Stimulated activated CD4-positive, alpha-beta T cell treated with anti-CD3 and anti-CD28 coated beads, Interleukin-12 subunit alpha, Interleukin-12 subunit beta, amount 100 ng/mL, for 48 hours (primary cell): ENCODE measurements at regions not wholly inside any gene's neighbourhood (a gene's known extent, or its start where the extent isn't known, plus 50 kb on each side); places are given as distances from the start of the nearest gene placed in this dataset.
"Not testable (repeated sequence)": the region's sequence is repeated elsewhere in the genome, so short reads cannot be mapped to it uniquely, and the experiment has no call there.

Source experiments
- DNase-seq, 3 donors: peaks; one replicate each; pipeline ENCODE4 v3.0.0-alpha.2; 2020; ENCODE audit warnings: low read depth in 2 of 3, low spot score in 1 of 3

GRCh38 chr7:39758234-39758970 lies 135.0 kb downstream of the RALA start:
- DNase-seq, result no peak

- no peak for DNase-seq
Measured at GRCh38 chr7:39761449-39761848, 138.1 kb downstream of the RALA start.

- DNase-seq, result not testable (repeated sequence)
Measured at GRCh38 chr7:39762466-39762865, 139.1 kb downstream of the RALA start.

GRCh38 chr7:39762881-39763280 lies 139.5 kb downstream of the RALA start:
- not testable (repeated sequence) for DNase-seq

GRCh38 chr7:39765833-39766232 lies 142.5 kb downstream of the RALA start:
- not testable (repeated sequence) for DNase-seq

- not testable (repeated sequence) for DNase-seq
Measured at GRCh38 chr7:39768439-39768838, 145.1 kb downstream of the RALA start.

- not testable (repeated sequence) for DNase-seq
Measured at GRCh38 chr7:39774341-39774851, 151.0 kb downstream of the RALA start.

GRCh38 chr7:39781557-39781956 lies 158.2 kb downstream of the RALA start:
- not testable (repeated sequence) for DNase-seq

- not testable (repeated sequence) for DNase-seq
Measured at GRCh38 chr7:39786440-39786839, 163.1 kb downstream of the RALA start.

- DNase-seq, result not testable (repeated sequence)
Measured at GRCh38 chr7:39791035-39791434, 159.0 kb upstream of the CDK13 start.

- peak in 1 of 3 donors; percentile 5 for DNase-seq
Measured at GRCh38 chr7:39791911-39792310, 158.1 kb upstream of the CDK13 start.

- DNase-seq, result not testable (repeated sequence)
Measured at GRCh38 chr7:39793026-39793425, 157.0 kb upstream of the CDK13 start.

- DNase-seq, result not testable (repeated sequence)
Measured at GRCh38 chr7:39793851-39794250, 156.2 kb upstream of the CDK13 start.

GRCh38 chr7:39796947-39797346 lies 153.1 kb upstream of the CDK13 start:
- not testable (repeated sequence) for DNase-seq

GRCh38 chr7:39798077-39798476 lies 152.0 kb upstream of the CDK13 start:
- not testable (repeated sequence) for DNase-seq

GRCh38 chr7:39808796-39809481 lies 141.1 kb upstream of the CDK13 start:
- no peak for DNase-seq

- no peak for DNase-seq
Measured at GRCh38 chr7:39810204-39810642, 139.8 kb upstream of the CDK13 start.

- DNase-seq, result no peak
Measured at GRCh38 chr7:39810710-39811109, 139.3 kb upstream of the CDK13 start.

- no peak for DNase-seq
Measured at GRCh38 chr7:39811161-39811614, 138.9 kb upstream of the CDK13 start.

GRCh38 chr7:39816462-39817060 lies 133.5 kb upstream of the CDK13 start:
- DNase-seq, result no peak

- DNase-seq, result no peak
Measured at GRCh38 chr7:39819514-39819913, 130.5 kb upstream of the CDK13 start.
